Gastrocnemius medialis (tissue), 4 donors: ENCODE measurements at regions not wholly inside any gene's neighbourhood (a gene's known extent, or its start where the extent isn't known, plus 50 kb on each side); places are given as distances from the start of the nearest gene placed in this dataset.

Experiments
- POLR2A ChIP-seq, 2 donors: fragments of 450-650 bp; IDR thresholded peaks; one replicate each; pipeline ENCODE4 v1.6.1; 2017; ENCODE audit warnings: antibody characterized with exemption in 2 of 2, mild to moderate bottlenecking in 2 of 2, moderate library complexity in 2 of 2
- TF ChIP-seq, protein P1 (sequence below), 5 experiments: fragments of 450-650 bp in 3 of 5; fragments of 200-600 bp in 2 of 5; sonication (generic) in 2 of 5; IDR thresholded peaks in 4 of 5; conservative IDR thresholded peaks in 1 of 5; 1 replicate in 4 of 5; 2 replicates in 1 of 5; pipeline ENCODE4 v1.5.1; 2016 to 2019; ENCODE audit warnings: antibody characterized with exemption in 5 of 5, mild to moderate bottlenecking in 3 of 5, moderate library complexity in 3 of 5

DNA sequence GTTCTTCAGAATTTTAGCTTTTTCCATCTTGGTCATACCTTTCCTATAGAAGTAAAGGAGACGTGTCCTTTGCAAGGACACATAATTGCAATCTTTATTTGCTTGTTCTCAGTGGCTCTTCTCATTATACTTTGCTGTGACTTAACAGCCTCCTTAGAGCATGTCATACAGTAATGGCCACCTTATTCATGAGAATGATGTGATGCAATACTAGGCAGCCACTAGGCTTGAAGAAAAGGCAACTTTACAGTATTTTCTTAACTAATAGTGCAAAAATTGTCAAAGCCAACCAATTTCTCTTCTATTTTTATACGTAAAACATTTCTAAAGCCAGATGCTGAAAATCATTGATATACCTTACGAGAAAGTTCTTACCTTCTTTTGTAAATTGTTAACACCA, 1296.8 kb upstream of the EYS start:
- TF ChIP-seq, protein P1, sequence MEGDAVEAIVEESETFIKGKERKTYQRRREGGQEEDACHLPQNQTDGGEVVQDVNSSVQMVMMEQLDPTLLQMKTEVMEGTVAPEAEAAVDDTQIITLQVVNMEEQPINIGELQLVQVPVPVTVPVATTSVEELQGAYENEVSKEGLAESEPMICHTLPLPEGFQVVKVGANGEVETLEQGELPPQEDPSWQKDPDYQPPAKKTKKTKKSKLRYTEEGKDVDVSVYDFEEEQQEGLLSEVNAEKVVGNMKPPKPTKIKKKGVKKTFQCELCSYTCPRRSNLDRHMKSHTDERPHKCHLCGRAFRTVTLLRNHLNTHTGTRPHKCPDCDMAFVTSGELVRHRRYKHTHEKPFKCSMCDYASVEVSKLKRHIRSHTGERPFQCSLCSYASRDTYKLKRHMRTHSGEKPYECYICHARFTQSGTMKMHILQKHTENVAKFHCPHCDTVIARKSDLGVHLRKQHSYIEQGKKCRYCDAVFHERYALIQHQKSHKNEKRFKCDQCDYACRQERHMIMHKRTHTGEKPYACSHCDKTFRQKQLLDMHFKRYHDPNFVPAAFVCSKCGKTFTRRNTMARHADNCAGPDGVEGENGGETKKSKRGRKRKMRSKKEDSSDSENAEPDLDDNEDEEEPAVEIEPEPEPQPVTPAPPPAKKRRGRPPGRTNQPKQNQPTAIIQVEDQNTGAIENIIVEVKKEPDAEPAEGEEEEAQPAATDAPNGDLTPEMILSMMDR (IDR thresholded peaks at IDR 0.05 in 4 of 5, conservative IDR thresholded peaks at IDR 0.05 in 1 of 5) = no peak
- TF ChIP-seq POLR2A (IDR thresholded peaks at IDR 0.05) = no peak
